ENCODE measurements at regions not wholly inside any gene's neighbourhood (a gene's known extent, or its start where the extent isn't known, plus 50 kb on each side); places are given as distances from the start of the nearest gene placed in this dataset.
A peak's percentile ranks its signal among the peaks of the same experiment; 100 is the strongest.
"Not testable (repeated sequence)": the region's sequence is repeated elsewhere in the genome, so short reads cannot be mapped to it uniquely, and the experiment has no call there.

GRCh38 chr5:124492444-124493224, 253.8 kb downstream of the ZNF608 start:
- ATAC-seq, result no peak
- Mint-ChIP-seq H3K4me1 (no peaks in the 10 kb centered on the region), H3K36me3 (peaks cover 12% of the 10 kb centered on the region), H3K27ac (no peak overlapping the region), H3K27me3 (no peaks in the 10 kb centered on the region), H3K9me3 (peaks cover 10% of the 10 kb centered on the region), H3K4me3 (no peak overlapping the region)

DNA sequence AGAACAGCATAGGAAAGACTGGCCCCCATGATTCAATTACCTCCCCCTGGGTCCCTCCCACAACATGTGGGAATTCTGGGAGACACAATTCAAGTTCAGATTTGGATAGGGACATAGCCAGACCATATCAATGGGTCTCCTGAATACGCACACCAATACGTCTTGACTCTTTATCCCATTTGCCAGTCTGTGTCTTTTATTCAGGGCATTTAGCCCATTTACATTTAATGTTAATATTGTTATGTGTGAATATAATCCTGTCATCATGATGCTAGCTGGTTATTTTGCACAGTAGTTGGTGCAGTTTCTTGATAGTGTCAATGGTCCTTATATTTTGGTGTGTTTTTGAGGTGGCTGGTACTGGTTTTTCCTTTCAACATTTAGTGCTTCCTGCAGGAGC, 256.1 kb downstream of the ZNF608 start:
- not testable (repeated sequence) for H3K27me3 Mint-ChIP-seq, ATAC-seq, H3K4me1 Mint-ChIP-seq, H3K27ac Mint-ChIP-seq, H3K4me3 Mint-ChIP-seq
- peaks cover 16% of the 10 kb centered on the region for H3K9me3 Mint-ChIP-seq
- peaks cover 12% of the 10 kb centered on the region for H3K36me3 Mint-ChIP-seq

- H3K4me1 Mint-ChIP-seq, result no peaks in the 10 kb centered on the region
- H3K27me3 Mint-ChIP-seq, result no peaks in the 10 kb centered on the region
- ATAC-seq, result no peak
- no peaks in the 10 kb centered on the region for H3K9me3 Mint-ChIP-seq
- no peak overlapping the region for H3K27ac Mint-ChIP-seq
- H3K4me3 Mint-ChIP-seq, result no peak overlapping the region
- H3K36me3 Mint-ChIP-seq, result no peaks in the 10 kb centered on the region
These were observed 265.0 kb downstream of the ZNF608 start for GRCh38 chr5:124481419-124481818.

DNA sequence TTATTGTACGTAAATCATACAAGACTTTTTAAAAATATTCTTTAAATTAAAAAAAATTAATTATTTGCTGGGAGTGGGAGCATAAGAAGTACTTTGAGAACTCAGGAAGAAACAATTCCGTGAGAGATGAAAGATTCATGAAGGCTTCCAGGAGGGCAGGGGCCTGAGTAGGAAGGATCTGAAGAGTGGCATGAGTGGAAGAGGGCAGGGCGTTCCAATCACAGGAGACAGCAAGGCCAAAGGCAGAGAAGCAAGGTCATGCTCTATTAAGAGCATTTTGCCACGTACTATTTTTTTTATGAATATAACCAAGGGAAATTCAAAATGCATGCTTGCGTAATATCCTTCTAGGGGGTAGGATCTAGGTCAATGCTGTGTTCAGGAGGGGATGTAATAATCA, 265.5 kb downstream of the ZNF608 start:
- Mint-ChIP-seq H3K36me3 (no peaks in the 10 kb centered on the region), H3K4me3 (no peak overlapping the region), H3K9me3 (no peaks in the 10 kb centered on the region), H3K27me3 (no peaks in the 10 kb centered on the region), H3K4me1 (no peaks in the 10 kb centered on the region), H3K27ac (no peak overlapping the region)
- no peak for ATAC-seq

DNA sequence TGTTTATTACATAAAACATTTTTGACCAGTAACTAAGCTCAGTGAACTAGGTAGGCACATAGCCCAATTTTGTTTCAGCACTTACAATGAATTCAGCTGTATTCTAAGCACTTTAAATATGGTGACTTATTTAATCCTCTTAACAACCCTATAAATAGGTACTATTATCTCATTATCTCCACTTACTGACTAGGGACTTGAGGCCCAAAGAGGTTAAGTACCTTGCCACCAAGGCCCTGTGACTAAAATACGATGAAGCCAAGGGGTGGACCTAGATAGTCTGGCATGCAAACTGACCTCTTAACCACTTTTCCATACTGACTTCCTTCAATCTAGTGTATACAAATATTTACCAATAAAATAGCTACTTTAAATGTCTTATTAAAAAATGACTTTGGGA, 266.4 kb downstream of the ZNF608 start:
- Mint-ChIP-seq H3K27ac (no peak overlapping the region), H3K4me1 (no peaks in the 10 kb centered on the region), H3K36me3 (no peaks in the 10 kb centered on the region), H3K4me3 (no peak overlapping the region), H3K9me3 (no peaks in the 10 kb centered on the region), H3K27me3 (no peaks in the 10 kb centered on the region)
- ATAC-seq, result no peak

DNA sequence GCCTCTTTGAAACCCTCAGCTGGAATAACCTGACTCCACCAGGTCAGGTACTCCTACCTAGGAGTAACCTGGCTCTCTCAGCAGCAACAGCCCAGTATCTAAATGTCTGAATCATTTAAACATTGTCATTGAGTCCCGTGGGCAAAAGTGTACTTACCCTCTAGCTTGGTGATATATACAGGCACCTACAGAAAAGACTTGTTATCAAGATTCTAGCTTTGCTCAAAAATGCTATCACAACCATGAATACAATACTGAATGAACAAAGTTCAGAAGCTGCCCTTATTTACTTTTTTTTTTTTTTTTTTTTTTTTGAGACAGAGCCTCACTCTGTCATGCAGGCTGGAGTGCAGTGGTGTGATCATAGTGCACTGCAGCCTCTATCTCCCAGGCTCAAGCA, 268.2 kb downstream of the ZNF608 start:
- Mint-ChIP-seq H3K9me3 (no peaks in the 10 kb centered on the region), H3K27ac (peak overlapping the region; percentile 37), H3K36me3 (no peaks in the 10 kb centered on the region), H3K4me3 (no peak overlapping the region), H3K27me3 (no peaks in the 10 kb centered on the region), H3K4me1 (no peaks in the 10 kb centered on the region)
- no peak for ATAC-seq

DNA sequence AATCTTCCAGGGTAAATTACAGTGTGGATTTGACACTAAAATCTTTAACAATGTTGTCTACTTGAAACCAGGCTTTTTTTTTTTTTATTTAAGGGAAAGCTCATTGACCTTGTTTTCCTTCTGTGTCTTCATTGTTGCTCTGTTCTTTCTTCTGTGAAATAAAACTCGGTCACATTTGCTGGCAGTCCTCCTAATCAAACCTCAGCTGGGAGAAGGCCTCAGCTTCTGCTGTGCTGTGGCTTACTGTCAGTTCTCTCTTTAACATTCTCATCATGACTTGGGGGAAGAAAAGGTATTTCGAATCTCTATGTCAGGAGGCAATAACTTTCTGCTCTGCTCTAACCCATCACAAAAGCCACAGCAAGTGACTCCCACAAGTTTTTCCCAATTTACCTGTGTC, 268.9 kb downstream of the ZNF608 start:
- H3K9me3 Mint-ChIP-seq, result no peaks in the 10 kb centered on the region
- H3K27ac Mint-ChIP-seq, result peak overlapping the region; percentile 37
- H3K4me3 Mint-ChIP-seq, result no peak overlapping the region
- no peak for ATAC-seq
- H3K36me3 Mint-ChIP-seq, result no peaks in the 10 kb centered on the region
- H3K27me3 Mint-ChIP-seq, result no peaks in the 10 kb centered on the region
- no peaks in the 10 kb centered on the region for H3K4me1 Mint-ChIP-seq

DNA sequence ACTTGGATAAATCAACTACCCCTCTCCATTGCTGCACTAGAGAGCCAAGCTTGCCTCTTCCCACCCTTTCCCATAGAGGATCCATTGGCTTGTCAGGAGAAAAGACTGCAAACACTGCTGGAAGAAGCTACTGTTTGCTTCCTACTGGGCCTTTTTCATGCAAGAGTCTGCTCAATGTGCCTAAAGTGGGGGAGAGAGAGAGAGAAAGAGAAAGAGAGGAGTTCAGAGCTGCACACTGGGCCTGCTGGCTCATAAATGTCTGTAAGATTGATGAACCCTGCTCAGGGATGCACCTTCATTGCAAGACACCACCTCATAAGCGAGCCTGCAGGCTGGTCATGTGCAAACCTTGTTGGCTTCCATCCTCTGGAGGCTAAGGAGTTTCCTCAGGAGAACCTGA, 269.4 kb downstream of the ZNF608 start:
- no peak for ATAC-seq
- Mint-ChIP-seq H3K4me3 (no peak overlapping the region), H3K4me1 (no peaks in the 10 kb centered on the region), H3K9me3 (no peaks in the 10 kb centered on the region), H3K27me3 (no peaks in the 10 kb centered on the region), H3K27ac (no peak overlapping the region), H3K36me3 (no peaks in the 10 kb centered on the region)

DNA sequence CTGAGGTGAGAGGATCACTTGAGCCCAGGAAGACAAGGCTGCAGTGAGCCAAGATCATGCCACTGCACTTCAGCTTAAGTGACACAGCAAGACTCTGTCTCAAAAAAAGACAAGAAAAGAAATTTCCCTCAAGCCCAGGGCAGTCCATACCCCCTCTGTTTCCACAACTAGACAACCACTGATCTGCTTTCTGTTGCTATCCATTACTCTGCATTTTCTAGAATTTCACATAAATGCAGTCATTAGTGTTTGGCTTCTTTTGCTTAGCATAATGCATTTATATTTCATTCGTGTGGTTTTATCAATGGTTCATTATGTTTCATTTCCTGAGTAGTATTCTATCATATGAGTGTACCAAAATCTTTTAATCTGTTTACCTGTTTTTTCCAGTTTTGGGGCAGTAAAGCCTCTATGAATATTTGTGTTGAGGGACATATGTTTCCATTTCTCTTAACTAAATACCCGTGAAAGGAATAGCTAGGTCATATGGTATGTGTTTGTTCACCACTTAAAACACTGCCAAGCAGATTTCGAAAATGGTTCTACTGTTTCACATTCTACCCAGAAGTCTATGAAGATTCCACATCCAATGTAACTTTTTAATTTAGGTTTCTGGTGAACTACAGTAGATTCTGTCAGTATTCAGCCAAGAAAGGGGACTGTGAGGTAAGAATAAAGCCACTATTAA, 271.8 kb downstream of the ZNF608 start:
- no peak overlapping the region for H3K4me3 Mint-ChIP-seq
- H3K27me3 Mint-ChIP-seq, result no peaks in the 10 kb centered on the region
- H3K36me3 Mint-ChIP-seq, result no peaks in the 10 kb centered on the region
- no peak for ATAC-seq
- no peaks in the 10 kb centered on the region for H3K4me1 Mint-ChIP-seq
- no peaks in the 10 kb centered on the region for H3K9me3 Mint-ChIP-seq
- no peak overlapping the region for H3K27ac Mint-ChIP-seq

- Mint-ChIP-seq H3K9me3 (no peaks in the 10 kb centered on the region), H3K27ac (no peak overlapping the region), H3K4me3 (no peak overlapping the region), H3K36me3 (no peaks in the 10 kb centered on the region), H3K4me1 (no peaks in the 10 kb centered on the region), H3K27me3 (no peaks in the 10 kb centered on the region)
- ATAC-seq, result no peak
These were observed 277.6 kb downstream of the ZNF608 start for GRCh38 chr5:124468671-124469411.

- no peaks in the 10 kb centered on the region for H3K27me3 Mint-ChIP-seq
- H3K4me1 Mint-ChIP-seq, result no peaks in the 10 kb centered on the region
- ATAC-seq, result no peak
- H3K27ac Mint-ChIP-seq, result no peak overlapping the region
- H3K4me3 Mint-ChIP-seq, result no peak overlapping the region
- peaks cover 4% of the 10 kb centered on the region for H3K9me3 Mint-ChIP-seq
- H3K36me3 Mint-ChIP-seq, result peaks cover 5% of the 10 kb centered on the region
These were observed 278.7 kb downstream of the ZNF608 start for GRCh38 chr5:124467745-124468144.

DNA sequence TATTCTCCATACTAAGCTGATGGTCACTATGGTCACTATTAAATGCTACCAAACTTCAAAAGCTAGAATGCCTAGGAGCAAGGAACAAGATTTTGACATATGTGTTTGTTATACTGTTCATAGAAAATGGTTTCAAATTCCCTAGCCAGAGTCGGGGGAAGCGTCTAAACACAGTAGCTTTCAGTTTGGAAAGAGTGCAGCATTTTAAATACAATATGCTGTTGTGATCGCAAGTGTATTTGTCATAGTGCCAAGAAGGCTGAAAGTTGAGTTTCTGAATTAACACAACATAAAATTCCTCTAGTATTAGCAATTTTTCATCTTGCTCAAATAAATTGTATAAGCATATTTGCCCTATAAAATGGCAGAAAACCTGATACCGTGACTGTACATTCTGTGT, 280.4 kb downstream of the ZNF608 start:
- no peak for ATAC-seq
- Mint-ChIP-seq H3K36me3 (peaks cover 5% of the 10 kb centered on the region), H3K27ac (no peak overlapping the region), H3K9me3 (peaks cover 4% of the 10 kb centered on the region), H3K27me3 (no peaks in the 10 kb centered on the region), H3K4me1 (no peaks in the 10 kb centered on the region), H3K4me3 (no peak overlapping the region)

DNA sequence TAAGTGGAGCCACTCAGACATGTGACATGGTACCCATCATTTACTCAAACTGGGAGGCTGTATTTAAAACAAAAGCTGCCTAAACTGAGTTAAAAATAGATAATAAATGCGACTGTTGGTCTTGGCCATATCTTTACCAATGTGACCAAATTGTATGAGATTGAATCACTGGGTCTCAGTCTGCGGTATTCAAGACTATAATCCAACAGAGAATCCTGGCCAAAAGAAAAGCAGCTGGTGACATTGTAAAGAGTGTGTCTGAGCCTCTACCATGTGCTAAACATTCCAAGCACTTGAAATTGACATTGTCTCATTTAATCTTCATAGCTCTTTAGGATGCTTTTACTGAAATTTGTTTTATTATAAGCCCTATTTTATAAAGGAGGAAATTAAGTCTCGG, 282.6 kb downstream of the ZNF608 start:
- H3K27me3 Mint-ChIP-seq, result no peaks in the 10 kb centered on the region
- no peak for ATAC-seq
- peaks cover 17% of the 10 kb centered on the region for H3K36me3 Mint-ChIP-seq
- H3K9me3 Mint-ChIP-seq, result peaks cover 15% of the 10 kb centered on the region
- H3K4me3 Mint-ChIP-seq, result no peak overlapping the region
- H3K27ac Mint-ChIP-seq, result no peak overlapping the region
- H3K4me1 Mint-ChIP-seq, result peaks cover 6% of the 10 kb centered on the region

GRCh38 chr5:124462751-124463150, 283.7 kb downstream of the ZNF608 start:
- no peak overlapping the region for H3K27ac Mint-ChIP-seq
- peaks cover 6% of the 10 kb centered on the region for H3K4me1 Mint-ChIP-seq

GRCh38 chr5:124461941-124462340, 284.5 kb downstream of the ZNF608 start:
- Mint-ChIP-seq H3K9me3 (peaks cover 15% of the 10 kb centered on the region), H3K27ac (no peak overlapping the region), H3K4me3 (no peak overlapping the region), H3K4me1 (peaks cover 6% of the 10 kb centered on the region), H3K36me3 (peaks cover 17% of the 10 kb centered on the region), H3K27me3 (no peaks in the 10 kb centered on the region)
- no peak for ATAC-seq

More at GRCh38 chr5:124462751-124463150, 283.7 kb downstream of the ZNF608 start:
- H3K27me3 Mint-ChIP-seq, result no peaks in the 10 kb centered on the region
- no peak for ATAC-seq
- peaks cover 15% of the 10 kb centered on the region for H3K9me3 Mint-ChIP-seq
- H3K36me3 Mint-ChIP-seq, result peaks cover 17% of the 10 kb centered on the region
- H3K4me3 Mint-ChIP-seq, result no peak overlapping the region

Measured in stimulated activated memory B cell treated with anti-CD40 and anti-IgM and Interleukin-4, amounts not matched to agents 10 μg/mL and 1 μg/mL and 100 μg/mL, for 72 hours (primary cell).